ENCODE measurements at regions not wholly inside any gene's neighbourhood (a gene's known extent, or its start where the extent isn't known, plus 50 kb on each side); places are given as distances from the start of the nearest gene placed in this dataset.

GRCh38 chr15:31867536-31868442, 162.5 kb upstream of the CHRNA7 start:
- TF ChIP-seq CTCF (IDR thresholded peaks at IDR 0.05; ENCODE audit: low read depth, low read length), result peak; percentile 63
- H3K4me3 ChIP-seq (ENCODE audit: low read depth, low read length), result no peak overlapping the region

GRCh38 chr15:31869686-31870307, 160.5 kb upstream of the CHRNA7 start:
- peak overlapping the region; percentile 28; the same call in 1 of the 2 replicates for H3K4me3 ChIP-seq (ENCODE audit: low read depth, low read length)
- no peak for TF ChIP-seq CTCF (IDR thresholded peaks at IDR 0.05; ENCODE audit: low read depth, low read length)

- TF ChIP-seq CTCF (IDR thresholded peaks at IDR 0.05; ENCODE audit: low read depth, low read length), result no peak
- peak within 1 kb of the TSS; percentile 54 for H3K4me3 ChIP-seq (ENCODE audit: low read depth, low read length)
These were observed 159.8 kb upstream of the CHRNA7 start, which contains the start of gene OTUD7A for GRCh38 chr15:31870328-31871165. Gene OTUD7A (minus strand): TSS chr15:31870673.

- TF ChIP-seq CTCF (IDR thresholded peaks at IDR 0.05; ENCODE audit: low read depth, low read length), result no peak
- peak overlapping the region; percentile 54 for H3K4me3 ChIP-seq (ENCODE audit: low read depth, low read length)
These were observed 159.0 kb upstream of the CHRNA7 start for GRCh38 chr15:31871166-31871886.

- no peak for TF ChIP-seq CTCF (IDR thresholded peaks at IDR 0.05; ENCODE audit: low read depth, low read length)
- no peak overlapping the region for H3K4me3 ChIP-seq (ENCODE audit: low read depth, low read length)
These were observed 158.4 kb upstream of the CHRNA7 start for GRCh38 chr15:31871887-31872281.

GRCh38 chr15:31887246-31887645, 143.1 kb upstream of the CHRNA7 start:
- TF ChIP-seq CTCF (IDR thresholded peaks at IDR 0.05; ENCODE audit: low read depth, low read length), result no peak
- H3K4me3 ChIP-seq (ENCODE audit: low read depth, low read length), result no peak overlapping the region
